Endothelial cell (in vitro differentiated cells): ENCODE measurements at regions not wholly inside any gene's neighbourhood (a gene's known extent, or its start where the extent isn't known, plus 50 kb on each side); places are given as distances from the start of the nearest gene placed in this dataset.
"Not testable (repeated sequence)": the region's sequence is repeated elsewhere in the genome, so short reads cannot be mapped to it uniquely, and the experiment has no call there.

Source experiments
- DNase-seq: peaks from one replicate; pipeline ENCODE4 v3.0.0; 2021; ENCODE audit warnings: low spot score
- H3K27ac Mint-ChIP-seq: one replicate; pipeline ENCODE4 v1.8.0; 2021; ENCODE audit warnings: mixed read lengths, inconsistent platforms; ENCODE audit not compliant: unreplicated experiment
- H3K27me3 Mint-ChIP-seq: one replicate; pipeline ENCODE4 v1.8.0; 2021; ENCODE audit warnings: mild to moderate bottlenecking, moderate library complexity, mixed read lengths, inconsistent platforms; ENCODE audit not compliant: unreplicated experiment
- H3K36me3 Mint-ChIP-seq: one replicate; pipeline ENCODE4 v1.8.0; 2021; ENCODE audit warnings: mild to moderate bottlenecking, low read depth, mixed read lengths, inconsistent platforms; ENCODE audit not compliant: unreplicated experiment
- H3K4me1 Mint-ChIP-seq: one replicate; pipeline ENCODE4 v1.8.0; 2021; ENCODE audit warnings: mild to moderate bottlenecking, mixed read lengths, inconsistent platforms; ENCODE audit not compliant: unreplicated experiment
- H3K4me3 Mint-ChIP-seq: one replicate; pipeline ENCODE4 v1.8.0; 2021; ENCODE audit warnings: mild to moderate bottlenecking, mixed read lengths, inconsistent platforms; ENCODE audit not compliant: unreplicated experiment
- H3K9me3 Mint-ChIP-seq: one replicate; pipeline ENCODE4 v1.8.0; 2021; ENCODE audit warnings: mixed read lengths, inconsistent platforms; ENCODE audit not compliant: unreplicated experiment
- TF ChIP-seq, protein P1 (sequence below): fragments of 200-600 bp; sonication (generic); IDR thresholded peaks from one replicate; pipeline ENCODE4 v1.5.0; 2021; ENCODE audit warnings: antibody characterized with exemption; ENCODE audit not compliant: unreplicated experiment

DNA sequence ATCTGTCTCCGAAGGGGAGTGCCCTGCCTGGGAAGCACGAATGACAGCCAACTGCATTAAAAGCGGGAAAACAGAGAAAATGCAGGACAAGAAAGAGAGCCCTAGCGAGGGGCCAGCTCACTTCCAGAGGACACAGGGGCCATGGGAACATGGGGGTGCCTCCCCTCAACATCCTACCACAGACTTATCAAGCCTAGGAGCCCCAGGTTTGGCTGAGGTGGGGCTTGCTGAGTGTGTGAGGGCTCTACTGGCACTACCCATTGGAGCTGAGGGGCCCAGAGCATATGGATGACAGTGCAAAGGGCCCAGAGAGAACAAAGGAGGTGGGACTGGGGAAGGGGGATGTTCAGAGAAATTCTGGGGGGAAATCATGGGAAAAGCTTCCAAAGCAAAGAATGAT, 101.8 kb downstream of the PJA1 start:
- DNase-seq, result no peak
- H3K36me3 Mint-ChIP-seq, result no peaks in the 10 kb centered on the region
- H3K4me3 Mint-ChIP-seq, result no peak overlapping the region
- TF ChIP-seq, protein P1, sequence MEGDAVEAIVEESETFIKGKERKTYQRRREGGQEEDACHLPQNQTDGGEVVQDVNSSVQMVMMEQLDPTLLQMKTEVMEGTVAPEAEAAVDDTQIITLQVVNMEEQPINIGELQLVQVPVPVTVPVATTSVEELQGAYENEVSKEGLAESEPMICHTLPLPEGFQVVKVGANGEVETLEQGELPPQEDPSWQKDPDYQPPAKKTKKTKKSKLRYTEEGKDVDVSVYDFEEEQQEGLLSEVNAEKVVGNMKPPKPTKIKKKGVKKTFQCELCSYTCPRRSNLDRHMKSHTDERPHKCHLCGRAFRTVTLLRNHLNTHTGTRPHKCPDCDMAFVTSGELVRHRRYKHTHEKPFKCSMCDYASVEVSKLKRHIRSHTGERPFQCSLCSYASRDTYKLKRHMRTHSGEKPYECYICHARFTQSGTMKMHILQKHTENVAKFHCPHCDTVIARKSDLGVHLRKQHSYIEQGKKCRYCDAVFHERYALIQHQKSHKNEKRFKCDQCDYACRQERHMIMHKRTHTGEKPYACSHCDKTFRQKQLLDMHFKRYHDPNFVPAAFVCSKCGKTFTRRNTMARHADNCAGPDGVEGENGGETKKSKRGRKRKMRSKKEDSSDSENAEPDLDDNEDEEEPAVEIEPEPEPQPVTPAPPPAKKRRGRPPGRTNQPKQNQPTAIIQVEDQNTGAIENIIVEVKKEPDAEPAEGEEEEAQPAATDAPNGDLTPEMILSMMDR, result no peak
- H3K9me3 Mint-ChIP-seq, result no peaks in the 10 kb centered on the region
- peaks cover 4% of the 10 kb centered on the region for H3K4me1 Mint-ChIP-seq
- no peak overlapping the region for H3K27ac Mint-ChIP-seq
- H3K27me3 Mint-ChIP-seq, result peaks cover 7% of the 10 kb centered on the region

DNA sequence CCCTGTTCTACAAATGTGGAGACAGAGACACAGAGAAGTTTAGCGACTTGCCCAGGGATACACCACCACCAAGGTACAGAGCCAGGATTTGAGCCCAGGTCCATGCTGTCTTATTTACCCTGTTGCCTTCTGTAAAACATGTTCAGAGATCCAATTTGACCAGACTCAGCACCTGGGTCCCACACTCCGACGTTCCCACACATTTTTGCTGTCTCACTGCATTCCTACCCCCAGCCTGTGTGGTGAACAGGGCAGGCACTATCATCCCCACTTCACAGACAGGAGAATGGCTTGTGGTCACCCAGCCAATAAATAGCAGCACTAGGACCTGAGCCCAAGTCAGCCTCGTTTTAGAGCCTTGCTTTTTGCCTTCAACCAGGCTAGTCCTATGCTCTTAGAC, 102.8 kb downstream of the PJA1 start:
- DNase-seq, result no peak
- H3K36me3 Mint-ChIP-seq, result no peaks in the 10 kb centered on the region
- TF ChIP-seq, protein P1, result no peak
- no peak overlapping the region for H3K4me3 Mint-ChIP-seq
- H3K4me1 Mint-ChIP-seq, result no peaks in the 10 kb centered on the region
- H3K27ac Mint-ChIP-seq, result no peak overlapping the region
- H3K9me3 Mint-ChIP-seq, result no peaks in the 10 kb centered on the region
- peaks cover 6% of the 10 kb centered on the region for H3K27me3 Mint-ChIP-seq

DNA sequence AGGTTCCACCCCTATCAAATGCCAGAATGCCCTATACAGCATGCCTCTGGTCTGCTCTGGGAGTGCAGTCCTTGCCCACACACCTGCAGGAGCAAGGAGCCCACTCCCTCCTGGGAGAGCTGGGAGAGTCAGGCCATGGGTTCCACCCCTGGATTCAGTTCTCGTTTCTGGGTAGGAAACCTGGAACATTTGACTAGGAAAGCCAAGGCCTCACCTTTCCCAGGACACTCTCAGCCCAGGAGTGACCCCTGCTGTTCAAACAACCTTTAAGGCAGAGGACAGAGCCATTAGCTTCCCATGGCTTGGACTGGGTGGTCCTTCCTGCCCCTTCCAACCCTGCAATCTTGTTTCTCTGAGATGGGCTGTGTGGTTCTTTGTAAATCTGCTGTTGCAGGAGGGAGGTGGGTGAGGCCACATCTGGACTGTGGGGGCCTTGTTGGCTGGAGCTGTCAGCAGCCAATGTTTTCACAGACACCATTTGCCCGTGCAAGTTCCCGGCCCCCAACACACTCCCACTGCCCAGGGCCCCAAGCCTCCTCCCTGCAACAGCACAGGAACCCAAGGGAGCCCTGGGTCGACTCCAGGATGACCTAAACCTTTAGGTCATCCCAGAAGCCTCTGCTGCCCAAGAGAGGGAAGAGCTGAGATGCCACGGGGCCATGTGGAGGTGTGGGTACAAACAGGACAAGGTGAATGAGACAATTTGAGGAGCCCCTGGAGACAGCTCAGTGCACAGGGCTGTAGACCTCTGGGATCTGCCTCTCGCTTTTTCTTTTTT, 104.4 kb downstream of the PJA1 start:
- no peak overlapping the region for H3K4me3 Mint-ChIP-seq
- no peaks in the 10 kb centered on the region for H3K36me3 Mint-ChIP-seq
- H3K27ac Mint-ChIP-seq, result no peak overlapping the region
- no peaks in the 10 kb centered on the region for H3K4me1 Mint-ChIP-seq
- H3K9me3 Mint-ChIP-seq, result no peaks in the 10 kb centered on the region
- TF ChIP-seq, protein P1, result no peak
- peak; percentile 34 for DNase-seq
- peaks cover 3% of the 10 kb centered on the region for H3K27me3 Mint-ChIP-seq

DNA sequence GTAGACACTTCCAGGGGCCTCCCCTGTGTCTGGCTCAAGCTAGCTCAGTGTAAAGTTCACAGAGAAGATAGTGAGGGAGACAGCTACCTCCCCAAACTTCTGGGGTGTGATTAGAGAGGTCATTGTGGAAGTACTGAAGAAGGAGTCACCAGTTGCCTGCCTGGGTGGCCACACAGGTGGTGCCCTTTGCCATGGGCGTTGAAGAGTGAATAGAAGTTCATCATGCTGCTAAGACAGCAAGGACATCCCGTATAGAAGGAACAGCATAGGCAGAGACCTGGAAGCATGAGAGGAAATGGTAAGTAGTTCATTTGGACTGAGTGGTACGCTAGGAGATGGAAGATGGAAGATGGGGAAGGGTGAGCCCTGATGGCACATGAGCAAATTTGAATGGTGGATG, 110.1 kb downstream of the PJA1 start:
- DNase-seq, result no peak
- Mint-ChIP-seq H3K27me3 (peaks cover 3% of the 10 kb centered on the region), H3K4me1 (no peaks in the 10 kb centered on the region), H3K9me3 (no peaks in the 10 kb centered on the region), H3K4me3 (no peak overlapping the region), H3K36me3 (no peaks in the 10 kb centered on the region), H3K27ac (no peak overlapping the region)
- TF ChIP-seq, protein P1, result no peak

DNA sequence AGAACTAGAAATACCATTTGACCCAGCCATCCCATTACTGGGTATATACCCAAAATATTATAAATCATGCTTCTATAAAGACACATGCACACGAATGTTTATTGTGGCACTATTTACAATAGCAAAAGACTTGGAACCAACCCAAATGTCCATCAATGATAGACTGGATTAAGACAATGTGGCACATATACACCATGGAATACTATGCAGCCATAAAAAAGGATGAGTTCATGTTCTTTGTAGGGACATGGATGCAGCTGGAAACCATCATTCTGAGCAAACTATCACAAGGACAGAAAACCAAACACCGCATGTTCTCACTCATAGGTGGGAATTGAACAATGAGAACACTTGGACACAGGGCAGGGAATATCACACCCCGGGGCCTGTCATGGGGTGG, 110.8 kb downstream of the PJA1 start:
- H3K4me3 Mint-ChIP-seq, H3K9me3 Mint-ChIP-seq, H3K27me3 Mint-ChIP-seq, H3K4me1 Mint-ChIP-seq, H3K27ac Mint-ChIP-seq, DNase-seq, H3K36me3 Mint-ChIP-seq: not testable (repeated sequence)
